ENCODE measurements at regions not wholly inside any gene's neighbourhood (a gene's known extent, or its start where the extent isn't known, plus 50 kb on each side); places are given as distances from the start of the nearest gene placed in this dataset.

DNA sequence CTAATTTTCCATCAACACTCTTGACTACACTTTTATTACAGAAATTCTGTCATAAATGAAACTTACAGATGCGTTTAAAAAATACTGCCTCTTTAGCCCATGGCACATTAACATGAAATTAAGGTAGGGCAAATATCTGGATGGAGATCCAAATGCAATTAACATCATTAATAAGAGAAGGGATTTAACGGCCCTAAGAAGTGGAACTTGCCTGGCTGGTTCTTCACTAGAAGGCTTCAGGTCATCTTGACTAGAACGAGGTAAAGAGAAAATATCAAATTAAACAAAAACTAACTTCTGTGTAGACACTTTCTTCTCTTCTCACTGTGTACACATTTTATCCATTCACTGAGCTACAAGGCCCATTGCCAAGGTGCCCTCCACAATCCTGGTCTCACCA is 1093.4 kb downstream of the EFNB2 start:
- in situ Hi-C loops (cut with HindIII; ENCODE audit: low sequenced_read_pairs): no loop called here

DNA sequence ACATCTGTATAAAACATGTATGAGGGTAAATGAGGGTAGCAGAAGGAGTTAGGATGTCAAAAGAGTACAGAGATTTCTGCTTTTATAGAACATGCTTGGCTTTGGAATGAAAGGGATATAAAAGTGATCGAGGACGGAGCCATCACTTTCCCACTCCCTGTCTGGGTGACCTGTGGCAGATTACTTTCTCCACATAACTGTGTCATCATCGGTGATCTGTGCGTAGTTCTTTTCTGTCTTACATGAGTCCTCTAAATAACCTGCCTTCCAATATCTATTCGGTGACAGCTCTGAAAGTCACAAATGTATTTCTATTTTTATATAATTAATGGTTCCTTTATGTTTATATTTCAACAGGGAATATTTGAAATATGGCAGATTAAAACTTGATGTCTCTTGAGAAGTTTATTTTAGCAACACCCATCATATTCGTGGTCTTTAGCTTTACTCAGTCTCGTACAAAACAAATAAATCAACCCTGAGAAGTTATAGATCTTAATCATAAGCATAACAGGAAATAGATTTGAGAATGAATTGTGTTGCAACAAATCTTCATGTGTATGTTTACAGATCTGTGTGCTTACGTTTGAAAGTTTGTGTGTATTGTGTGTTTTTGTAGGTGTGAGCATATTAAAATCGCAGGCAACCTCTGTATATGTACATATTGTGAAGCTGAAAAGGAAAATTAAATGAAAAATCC is 1094.3 kb downstream of the EFNB2 start:
- in situ Hi-C loops (cut with HindIII; ENCODE audit: low sequenced_read_pairs): no loop called here

DNA sequence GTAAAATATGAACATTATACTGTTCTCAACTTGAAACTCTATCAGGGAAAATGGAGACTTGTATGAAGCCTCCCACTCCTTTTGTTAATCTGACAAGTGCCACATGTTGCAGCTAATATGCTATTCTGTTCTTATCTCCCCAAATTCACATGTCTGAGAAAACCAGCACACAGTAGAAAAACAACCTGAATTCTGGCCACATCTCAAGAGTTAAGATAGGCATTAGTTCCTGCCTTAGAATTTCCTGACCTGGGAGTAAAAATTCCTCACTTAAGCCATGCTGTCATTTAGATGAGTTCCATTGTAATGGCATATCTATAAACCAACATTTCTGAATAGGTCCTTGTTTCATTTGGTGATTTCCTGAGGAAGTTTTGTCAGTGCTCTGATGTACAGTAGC is 1098.5 kb downstream of the EFNB2 start:
- in situ Hi-C loops (cut with HindIII; ENCODE audit: low sequenced_read_pairs): no loop called here

DNA sequence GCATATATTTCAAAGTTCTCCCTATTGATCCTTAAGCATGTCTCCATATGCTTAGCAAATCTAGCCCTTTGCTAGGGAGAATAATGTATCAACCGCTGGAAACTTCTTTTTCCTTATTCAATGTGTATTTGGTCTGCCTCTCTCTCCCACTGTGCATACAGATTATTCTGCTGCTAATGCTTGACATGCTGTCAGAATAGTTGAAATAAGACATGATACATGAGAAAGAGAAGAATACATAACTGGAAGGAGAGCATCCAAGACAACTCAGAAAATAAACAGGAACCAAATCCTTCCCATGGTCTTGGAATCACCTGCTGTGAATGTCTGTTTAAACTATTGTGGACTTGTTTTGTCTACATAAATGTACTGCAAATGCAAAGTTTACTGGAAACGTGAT is 1103.0 kb downstream of the EFNB2 start:
- in situ Hi-C loops (cut with HindIII; ENCODE audit: low sequenced_read_pairs): no loop called here

- in situ Hi-C loops (cut with HindIII; ENCODE audit: low sequenced_read_pairs): no loop called here
Observed at GRCh38 chr13:105428811-105429210, 1106.7 kb downstream of the EFNB2 start.

DNA sequence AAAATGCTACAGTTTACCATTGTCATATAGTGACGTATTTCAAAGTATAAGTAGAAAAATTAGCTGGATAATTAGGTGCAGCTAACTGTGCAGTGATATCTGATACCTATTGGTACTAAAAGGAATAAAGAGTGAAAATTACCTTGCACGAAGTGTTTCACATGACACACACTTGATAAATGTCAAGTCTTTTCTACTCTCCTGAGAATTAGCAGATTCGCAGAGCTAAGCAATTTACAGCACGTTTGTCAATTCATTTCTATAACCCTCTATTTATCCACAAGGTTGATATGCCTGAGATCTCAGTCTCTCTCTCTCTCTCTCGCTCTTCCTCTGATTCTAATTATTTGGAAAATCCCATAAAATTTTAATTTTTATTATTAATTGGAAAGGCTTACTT is 1109.0 kb downstream of the EFNB2 start:
- in situ Hi-C loops (cut with HindIII; ENCODE audit: low sequenced_read_pairs): no loop called here

DNA sequence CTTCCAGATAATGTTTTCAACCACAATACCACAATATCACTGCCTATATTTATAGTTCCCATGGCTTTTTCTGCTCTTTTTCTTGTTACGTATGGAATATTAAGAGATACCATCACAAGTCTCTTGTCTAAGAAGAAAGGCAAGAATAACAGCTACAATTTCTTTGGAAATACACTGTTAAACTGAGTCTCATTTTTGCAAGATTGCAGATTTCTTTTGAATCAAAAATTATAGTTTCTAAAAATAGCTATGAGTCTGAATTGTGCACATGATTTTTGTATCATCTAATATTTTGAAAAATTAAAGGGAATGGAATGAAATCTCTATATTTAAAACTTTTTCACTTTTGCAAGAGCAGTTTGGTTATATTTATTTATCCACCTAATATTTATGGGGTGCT is 1120.8 kb downstream of the EFNB2 start:
- in situ Hi-C loops (cut with HindIII; ENCODE audit: low sequenced_read_pairs): loop anchor here (5.0 kb wide), 1 partner anchor 1118 kb away; no protein-coding TSS in a partner anchor

- in situ Hi-C loops (cut with HindIII; ENCODE audit: low sequenced_read_pairs): no loop called here
Observed at GRCh38 chr13:105412171-105412570, 1123.3 kb downstream of the EFNB2 start.

DNA sequence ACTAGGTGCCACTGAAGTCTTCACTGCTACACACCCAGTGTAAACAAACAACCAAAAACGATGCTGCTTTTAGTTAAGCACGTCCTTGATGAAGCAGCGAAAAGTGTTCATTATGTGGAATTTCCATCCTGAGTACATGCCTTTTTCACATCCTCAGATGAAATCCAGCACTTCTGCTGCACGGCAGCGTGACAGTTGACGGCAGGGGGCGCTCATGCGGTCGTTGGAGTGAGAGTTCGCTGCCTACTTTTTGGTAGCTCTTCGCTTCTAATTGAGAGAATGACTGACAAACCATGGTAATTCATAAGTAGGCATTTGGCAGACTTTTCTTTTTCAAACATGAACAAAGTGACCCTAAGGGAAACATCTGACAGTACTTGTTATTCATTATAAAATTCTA is 1124.9 kb downstream of the EFNB2 start:
- in situ Hi-C loops (cut with HindIII; ENCODE audit: low sequenced_read_pairs): no loop called here

DNA sequence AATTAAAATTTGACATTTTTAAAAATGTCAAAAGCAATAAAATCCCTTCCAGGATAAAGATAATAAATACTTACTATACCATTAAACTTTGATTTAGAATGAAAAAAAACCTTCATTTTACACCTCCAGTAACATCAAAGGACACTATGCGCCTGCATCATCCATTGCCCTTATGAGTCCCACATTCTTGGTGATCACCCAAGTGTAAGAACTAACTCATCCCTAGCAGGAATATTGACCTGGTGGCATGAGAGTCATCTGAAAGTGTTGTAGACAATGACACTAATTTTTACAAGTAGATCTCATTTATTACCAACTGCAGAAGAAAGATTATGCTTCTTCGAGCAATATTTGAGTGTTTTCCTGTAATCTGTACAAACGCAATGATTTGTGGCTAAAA is 1128.9 kb downstream of the EFNB2 start:
- in situ Hi-C loops (cut with HindIII; ENCODE audit: low sequenced_read_pairs): no loop called here

DNA sequence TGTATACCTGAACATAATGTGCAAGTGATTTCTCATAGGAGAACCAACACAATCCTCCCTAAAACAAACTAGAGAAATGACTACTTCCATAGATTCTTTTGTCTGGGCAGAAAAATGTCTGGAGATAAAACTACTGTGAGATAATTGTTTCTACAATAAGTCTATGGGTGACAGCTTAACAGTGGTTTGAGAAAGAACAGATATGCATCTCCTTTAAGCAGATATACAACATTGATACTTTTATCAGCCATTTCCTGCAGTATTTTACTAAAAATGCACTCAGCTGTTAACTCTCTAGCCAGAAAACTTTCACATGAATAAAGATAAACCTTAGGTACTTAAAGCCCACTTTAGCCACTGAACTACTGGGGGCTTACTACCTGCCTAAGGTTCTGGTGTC is 1132.4 kb downstream of the EFNB2 start:
- in situ Hi-C loops (cut with HindIII; ENCODE audit: low sequenced_read_pairs): no loop called here

DNA sequence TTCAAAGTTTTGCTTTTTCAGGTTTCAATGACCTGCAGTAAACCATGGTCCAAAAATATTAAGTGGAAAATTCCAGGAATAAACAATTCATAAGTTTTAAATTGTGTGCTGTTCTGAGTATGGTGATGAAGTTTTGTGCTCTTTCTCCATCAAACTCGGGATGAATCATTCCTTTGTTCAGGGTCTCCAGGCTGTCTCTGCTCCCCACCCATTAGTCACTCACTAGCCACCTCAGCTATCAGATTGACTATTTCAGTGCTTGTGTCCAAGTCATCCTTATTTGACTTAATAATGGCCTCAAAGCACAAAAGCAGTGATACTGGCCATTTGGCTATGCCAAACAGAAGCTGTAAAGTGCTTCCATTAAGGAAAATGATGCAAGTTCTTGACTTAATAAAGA is 1140.4 kb downstream of the EFNB2 start:
- in situ Hi-C loops (cut with HindIII; ENCODE audit: low sequenced_read_pairs): no loop called here

GRCh38 chr13:105389373-105389772 is 1146.1 kb downstream of the EFNB2 start:
- in situ Hi-C loops (cut with HindIII; ENCODE audit: low sequenced_read_pairs): no loop called here

DNA sequence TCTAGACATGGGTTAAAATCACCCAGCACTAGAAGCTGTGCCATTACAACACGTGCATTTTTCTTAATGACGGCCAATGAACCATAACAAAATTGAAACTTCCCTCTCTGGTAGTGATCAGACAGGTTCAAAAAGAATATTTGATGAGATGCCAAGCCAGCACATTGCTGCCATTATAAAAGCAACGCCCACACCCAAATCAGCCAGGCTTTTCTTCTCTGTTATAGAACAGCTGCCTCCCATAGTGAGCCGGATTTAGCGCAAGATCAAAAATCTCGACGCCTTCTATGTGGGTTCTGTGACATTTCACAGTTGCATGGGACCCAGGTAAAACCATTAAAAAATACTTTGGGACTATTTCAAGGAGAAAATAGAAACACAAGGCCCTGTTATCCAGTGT is 1158.0 kb downstream of the EFNB2 start:
- in situ Hi-C loops (cut with HindIII; ENCODE audit: low sequenced_read_pairs): no loop called here

DNA sequence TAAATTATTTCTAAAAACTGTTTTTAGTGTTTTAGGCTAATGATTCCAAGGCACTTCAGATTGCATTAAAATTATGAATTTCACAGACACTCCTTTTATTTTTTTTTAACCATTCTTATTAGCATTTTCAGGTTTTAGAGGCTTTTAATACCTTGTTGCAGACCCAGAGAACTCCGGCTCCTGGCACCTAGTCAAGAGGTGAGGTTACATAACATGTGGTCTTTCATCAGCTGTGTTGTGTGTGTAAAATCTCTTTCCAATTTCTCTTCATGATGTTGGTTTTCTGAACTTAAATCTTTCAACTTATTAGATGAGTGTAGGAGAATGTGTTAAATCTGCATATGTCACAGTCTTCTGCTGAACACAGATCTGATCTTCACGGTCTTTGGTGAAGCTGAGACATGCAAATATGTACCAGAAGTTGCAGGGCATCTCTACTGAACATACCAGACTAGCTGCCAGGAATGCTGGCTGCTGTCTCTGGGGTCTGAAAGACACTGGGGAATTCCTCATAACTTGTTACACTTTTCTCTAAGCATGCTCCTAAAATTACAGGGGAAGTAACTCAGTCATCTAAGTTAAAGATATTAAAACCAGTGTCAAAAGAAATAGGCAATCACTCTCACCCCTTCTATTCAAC is 1165.3 kb downstream of the EFNB2 start:
- in situ Hi-C loops (cut with HindIII; ENCODE audit: low sequenced_read_pairs): no loop called here

GRCh38 chr13:105368781-105369180 is 1166.7 kb downstream of the EFNB2 start:
- in situ Hi-C loops (cut with HindIII; ENCODE audit: low sequenced_read_pairs): no loop called here

DNA sequence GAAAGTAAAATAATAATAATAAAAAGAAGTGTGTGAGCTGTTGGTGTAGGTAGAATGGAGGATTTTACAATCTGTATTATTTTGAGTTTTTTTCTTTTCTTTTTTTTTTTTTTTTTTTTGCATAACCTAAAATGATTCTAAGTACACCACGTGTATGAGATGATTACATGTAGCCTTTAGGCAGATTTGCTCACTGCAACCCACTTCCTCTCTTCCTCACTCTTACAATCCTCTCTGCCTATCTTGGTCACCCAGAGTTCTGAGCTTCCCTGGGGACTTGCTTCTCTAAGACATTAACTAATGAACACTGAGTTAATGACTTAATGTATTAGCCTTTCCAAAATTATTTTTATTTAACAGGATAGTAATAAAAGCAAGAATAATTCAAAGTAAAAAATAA is 1169.6 kb downstream of the EFNB2 start:
- in situ Hi-C loops (cut with HindIII; ENCODE audit: low sequenced_read_pairs): no loop called here

GRCh38 chr13:105365021-105365550 is 1170.4 kb downstream of the EFNB2 start:
- in situ Hi-C loops (cut with HindIII; ENCODE audit: low sequenced_read_pairs): no loop called here

DNA sequence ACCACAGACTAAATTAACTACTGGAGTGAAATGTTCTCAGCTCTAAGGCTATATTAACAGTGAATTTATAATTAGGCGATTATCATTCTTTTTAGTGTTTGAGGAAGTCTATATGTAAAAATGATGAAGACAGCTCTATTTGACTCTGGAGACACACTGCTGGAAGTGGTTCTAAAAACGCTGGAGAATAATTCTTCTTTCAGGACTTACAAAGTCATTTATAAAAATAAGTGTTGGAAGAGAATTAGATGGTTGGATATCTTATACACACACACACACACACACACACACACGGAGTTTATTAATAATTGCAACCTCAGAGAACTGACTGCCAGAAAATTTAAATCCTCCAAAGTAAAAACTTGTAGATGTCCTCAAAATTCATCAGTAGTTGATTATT is 1171.3 kb downstream of the EFNB2 start:
- in situ Hi-C loops (cut with HindIII; ENCODE audit: low sequenced_read_pairs): no loop called here

- in situ Hi-C loops (cut with HindIII; ENCODE audit: low sequenced_read_pairs): no loop called here
Observed at GRCh38 chr13:105363261-105364190, 1171.9 kb downstream of the EFNB2 start.

- in situ Hi-C loops (cut with HindIII; ENCODE audit: low sequenced_read_pairs): no loop called here
Observed at GRCh38 chr13:105353654-105354053, 1181.8 kb downstream of the EFNB2 start.
